ENCODE measurements at regions not wholly inside any gene's neighbourhood (a gene's known extent, or its start where the extent isn't known, plus 50 kb on each side); places are given as distances from the start of the nearest gene placed in this dataset.
A peak's percentile ranks its signal among the peaks of the same experiment; 100 is the strongest.
"Not testable (repeated sequence)": the region's sequence is repeated elsewhere in the genome, so short reads cannot be mapped to it uniquely, and the experiment has no call there.

GRCh38 chr7:66503551-66504031 lies 125.1 kb upstream of the KCTD7 start:
- no peak for DNase-seq (ENCODE audit: low spot score)

GRCh38 chr7:66504131-66504530 lies 124.5 kb upstream of the KCTD7 start:
- no peak for DNase-seq (ENCODE audit: low spot score)

GRCh38 chr7:66505009-66505408 lies 123.7 kb upstream of the KCTD7 start:
- no peak for DNase-seq (ENCODE audit: low spot score)

- DNase-seq (ENCODE audit: low spot score): no peak
These were observed 122.9 kb upstream of the KCTD7 start for GRCh38 chr7:66505531-66506451.

- not testable (repeated sequence) for DNase-seq (ENCODE audit: low spot score)
These were observed 122.0 kb upstream of the KCTD7 start for GRCh38 chr7:66506703-66507102.

GRCh38 chr7:66507764-66508296 lies 120.9 kb upstream of the KCTD7 start:
- no peak for DNase-seq (ENCODE audit: low spot score)

GRCh38 chr7:66508431-66508830 lies 120.2 kb upstream of the KCTD7 start:
- no peak for DNase-seq (ENCODE audit: low spot score)

- DNase-seq (ENCODE audit: low spot score): no peak
These were observed 114.6 kb upstream of the KCTD7 start for GRCh38 chr7:66514050-66514449.

- DNase-seq (ENCODE audit: low spot score): no peak
These were observed 111.3 kb upstream of the KCTD7 start for GRCh38 chr7:66517212-66517909.

GRCh38 chr7:66518151-66518691 lies 110.5 kb upstream of the KCTD7 start:
- DNase-seq (ENCODE audit: low spot score): no peak

- no peak for DNase-seq (ENCODE audit: low spot score)
These were observed 107.0 kb upstream of the KCTD7 start for GRCh38 chr7:66521675-66522074.

- DNase-seq (ENCODE audit: low spot score): no peak
These were observed 106.2 kb upstream of the KCTD7 start for GRCh38 chr7:66522518-66522917.

- DNase-seq (ENCODE audit: low spot score): no peak
These were observed 105.3 kb upstream of the KCTD7 start for GRCh38 chr7:66523409-66523808.

- DNase-seq (ENCODE audit: low spot score): no peak
These were observed 103.9 kb upstream of the KCTD7 start for GRCh38 chr7:66524738-66525137.

- DNase-seq (ENCODE audit: low spot score): not testable (repeated sequence)
These were observed 101.9 kb upstream of the KCTD7 start for GRCh38 chr7:66526782-66527181.

- DNase-seq (ENCODE audit: low spot score): no peak
These were observed 100.0 kb upstream of the KCTD7 start for GRCh38 chr7:66528652-66529051.

- DNase-seq (ENCODE audit: low spot score): peak; percentile 67
These were observed 98.6 kb upstream of the KCTD7 start for GRCh38 chr7:66529883-66530610.

GRCh38 chr7:66535414-66536329 lies 93.0 kb upstream of the KCTD7 start:
- no peak for DNase-seq (ENCODE audit: low spot score)

- no peak for DNase-seq (ENCODE audit: low spot score)
These were observed 91.3 kb upstream of the KCTD7 start for GRCh38 chr7:66537380-66537779.

GRCh38 chr7:66537876-66538275 lies 90.8 kb upstream of the KCTD7 start:
- DNase-seq (ENCODE audit: low spot score): no peak

GRCh38 chr7:66539264-66539623 lies 89.4 kb upstream of the KCTD7 start:
- DNase-seq (ENCODE audit: low spot score): no peak
